Sigmoid colon (tissue), 4 donors: ENCODE measurements at regions not wholly inside any gene's neighbourhood (a gene's known extent, or its start where the extent isn't known, plus 50 kb on each side); places are given as distances from the start of the nearest gene placed in this dataset.

Experiments used
- CTCF ChIP-seq, 4 experiments: fragments of 450-650 bp in 3 of 4; fragments of 200-600 bp in 1 of 4; IDR thresholded peaks; one replicate each; pipeline ENCODE4 v1.5.1; 2016 to 2019; ENCODE audit warnings: antibody characterized with exemption in 4 of 4, mild to moderate bottlenecking in 3 of 4, moderate library complexity in 2 of 4
- EP300 ChIP-seq, 4 donors: sonication (generic); formaldehyde crosslinking; IDR thresholded peaks; one replicate each; pipeline ENCODE4 v1.6.1; 2017; ENCODE audit warnings: antibody characterized with exemption in 4 of 4

GRCh38 chr4:152209772-152210493 is 326.0 kb downstream of the FBXW7 start:
- TF ChIP-seq CTCF (IDR thresholded peaks at IDR 0.05) (no peak), EP300 (IDR thresholded peaks at IDR 0.05) (no peak)
